ENCODE measurements at regions not wholly inside any gene's neighbourhood (a gene's known extent, or its start where the extent isn't known, plus 50 kb on each side); places are given as distances from the start of the nearest gene placed in this dataset.

- Histone ChIP-seq H3K27me3 (no peaks in the 10 kb centered on the region), H3K4me1 (peaks cover 15% of the 10 kb centered on the region), H3K36me3 (no peaks in the 10 kb centered on the region), H3K4me3 (no peak overlapping the region), H3K27ac (no peak overlapping the region), H3K9me3 (no peaks in the 10 kb centered on the region)
- DNase-seq (ENCODE audit: extremely low spot score in 2 of 2) = no peak
- TF ChIP-seq POLR2A (IDR thresholded peaks at IDR 0.05) (no peak), CTCF (IDR thresholded peaks at IDR 0.05) (no peak), POLR2AphosphoS5 (IDR thresholded peaks at IDR 0.05; ENCODE audit: insufficient read depth in 1 of 2, low read depth in 1 of 2) (no peak)
- intact Hi-C loops (cut with DNase I) = no loop called here
These were observed 76.1 kb upstream of the THBS1 start for GRCh38 chr15:39504808-39505207.

- Histone ChIP-seq H3K36me3 (no peaks in the 10 kb centered on the region), H3K4me3 (no peak overlapping the region), H3K27me3 (no peaks in the 10 kb centered on the region), H3K4me1 (peaks cover 17% of the 10 kb centered on the region), H3K27ac (no peak overlapping the region), H3K9me3 (no peaks in the 10 kb centered on the region)
- no peak for TF ChIP-seq POLR2AphosphoS5 (IDR thresholded peaks at IDR 0.05; ENCODE audit: insufficient read depth in 1 of 2, low read depth in 1 of 2)
- TF ChIP-seq POLR2A (IDR thresholded peaks at IDR 0.05) = no peak
- TF ChIP-seq CTCF (IDR thresholded peaks at IDR 0.05) = no peak
- intact Hi-C loops (cut with DNase I) = no loop called here
- DNase-seq (ENCODE audit: extremely low spot score in 2 of 2) = no peak
These were observed 74.7 kb upstream of the THBS1 start for GRCh38 chr15:39506146-39506545.

- Histone ChIP-seq H3K4me3 (no peak overlapping the region), H3K36me3 (no peaks in the 10 kb centered on the region), H3K4me1 (peaks cover 11% of the 10 kb centered on the region), H3K9me3 (no peaks in the 10 kb centered on the region), H3K27me3 (no peaks in the 10 kb centered on the region), H3K27ac (no peak overlapping the region)
- intact Hi-C loops (cut with DNase I) = no loop called here
- TF ChIP-seq POLR2AphosphoS5 (IDR thresholded peaks at IDR 0.05; ENCODE audit: insufficient read depth in 1 of 2, low read depth in 1 of 2) (no peak), CTCF (IDR thresholded peaks at IDR 0.05) (no peak), POLR2A (IDR thresholded peaks at IDR 0.05) (no peak)
- no peak for DNase-seq (ENCODE audit: extremely low spot score in 2 of 2)
These were observed 72.3 kb upstream of the THBS1 start for GRCh38 chr15:39508536-39508935.

- H3K4me3 ChIP-seq = no peak overlapping the region
- DNase-seq (ENCODE audit: extremely low spot score in 2 of 2) = no peak
- no peaks in the 10 kb centered on the region for H3K36me3 ChIP-seq
- no peak overlapping the region for H3K27ac ChIP-seq
- intact Hi-C loops (cut with DNase I) = no loop called here
- no peaks in the 10 kb centered on the region for H3K27me3 ChIP-seq
- TF ChIP-seq CTCF (IDR thresholded peaks at IDR 0.05) = no peak
- H3K9me3 ChIP-seq = no peaks in the 10 kb centered on the region
- H3K4me1 ChIP-seq = peaks cover 9% of the 10 kb centered on the region
These were observed 70.7 kb upstream of the THBS1 start for GRCh38 chr15:39510001-39510701.

- H3K36me3 ChIP-seq = no peaks in the 10 kb centered on the region
- peak in 1 of 2 donors; percentile 29 for DNase-seq (ENCODE audit: extremely low spot score in 2 of 2)
- H3K27ac ChIP-seq = no peak overlapping the region
- TF ChIP-seq POLR2AphosphoS5 (IDR thresholded peaks at IDR 0.05; ENCODE audit: insufficient read depth in 1 of 2, low read depth in 1 of 2) (peak in 1 of 2 donors; percentile 21), POLR2A (IDR thresholded peaks at IDR 0.05) (no peak)
- H3K9me3 ChIP-seq = no peaks in the 10 kb centered on the region
- H3K4me1 ChIP-seq = peaks cover 9% of the 10 kb centered on the region
- no peaks in the 10 kb centered on the region for H3K27me3 ChIP-seq
- intact Hi-C loops (cut with DNase I) = no loop called here
- H3K4me3 ChIP-seq = no peak overlapping the region
These were observed 69.6 kb upstream of the THBS1 start for GRCh38 chr15:39511000-39511915.

Measured in vagina (tissue), 2 donors.